Trophoblast cell (in vitro differentiated cells and primary cell): ENCODE measurements at regions not wholly inside any gene's neighbourhood (a gene's known extent, or its start where the extent isn't known, plus 50 kb on each side); places are given as distances from the start of the nearest gene placed in this dataset.

Experiments used
- DNase-seq, 2 donors: peaks; one replicate each; pipeline ENCODE4 v3.0.0-alpha.2; 2016
- H2AFZ ChIP-seq: 2 replicates; pipeline ENCODE4 v1.6.1; 2013; ENCODE audit warnings: low read length, moderate library complexity, mild to moderate bottlenecking; ENCODE audit not compliant: insufficient read depth, poor library complexity
- H2AK5ac ChIP-seq: 2 replicates; pipeline ENCODE4 v1.6.1; 2013; ENCODE audit warnings: mild to moderate bottlenecking, low read length
- H2BK120ac ChIP-seq: 2 replicates; pipeline ENCODE4 v1.6.1; 2013; ENCODE audit warnings: low read length, mild to moderate bottlenecking, moderate library complexity; ENCODE audit not compliant: insufficient read depth, poor library complexity
- H2BK12ac ChIP-seq: 2 replicates; pipeline ENCODE4 v1.6.1; 2013; ENCODE audit warnings: mild to moderate bottlenecking, low read length, moderate library complexity
- H2BK5ac ChIP-seq: 2 replicates; pipeline ENCODE4 v1.6.1; 2013; ENCODE audit warnings: low read length, low read depth, moderate library complexity, mild to moderate bottlenecking; ENCODE audit not compliant: poor library complexity
- H3K14ac ChIP-seq: 2 replicates; pipeline ENCODE4 v1.6.1; 2013; ENCODE audit warnings: mild to moderate bottlenecking, low read length
- H3K18ac ChIP-seq: 2 replicates; pipeline ENCODE4 v1.6.1; 2013; ENCODE audit warnings: mild to moderate bottlenecking, low read length
- H3K23ac ChIP-seq: 2 replicates; pipeline ENCODE4 v1.6.1; 2013; ENCODE audit warnings: low read length
- H3K27ac ChIP-seq: 2 replicates; pipeline ENCODE4 v1.5.1; 2013; ENCODE audit warnings: low read depth, mild to moderate bottlenecking, inconsistent platforms, low read length, moderate library complexity
- H3K27me3 ChIP-seq: 2 replicates; pipeline ENCODE4 v1.6.1; 2013; ENCODE audit warnings: inconsistent platforms, mild to moderate bottlenecking, low read length, moderate library complexity; ENCODE audit not compliant: insufficient read depth
- H3K36me3 ChIP-seq, 2 experiments: 1 replicate in 1 of 2; 2 replicates in 1 of 2; pipeline ENCODE4 v1.6.1; 2013; ENCODE audit warnings: low read length in 2 of 2, mild to moderate bottlenecking in 2 of 2, moderate library complexity in 1 of 2; ENCODE audit not compliant: insufficient read depth in 2 of 2, control insufficient read depth in 1 of 2
- H3K4ac ChIP-seq: 2 replicates; pipeline ENCODE4 v1.6.1; 2013; ENCODE audit warnings: low read depth, mild to moderate bottlenecking, low read length, moderate library complexity
- H3K4me1 ChIP-seq, 2 experiments: 1 replicate in 1 of 2; 2 replicates in 1 of 2; pipeline ENCODE4 v1.6.1; 2013; ENCODE audit warnings: low read length in 2 of 2, mild to moderate bottlenecking in 2 of 2, moderate library complexity in 1 of 2; ENCODE audit not compliant: insufficient read depth in 2 of 2, control insufficient read depth in 1 of 2
- H3K4me2 ChIP-seq: 2 replicates; pipeline ENCODE4 v1.6.1; 2013; ENCODE audit warnings: inconsistent platforms, mild to moderate bottlenecking, low read length, moderate library complexity
- H3K4me3 ChIP-seq: 2 replicates; pipeline ENCODE4 v1.5.1; 2013; ENCODE audit warnings: mild to moderate bottlenecking, low read depth, low read length, inconsistent platforms
- H3K79me1 ChIP-seq: one replicate; pipeline ENCODE4 v1.6.1; 2013; ENCODE audit warnings: low read length
- H3K79me2 ChIP-seq: 2 replicates; pipeline ENCODE4 v1.6.1; 2013; ENCODE audit warnings: low read length, mild to moderate bottlenecking; ENCODE audit not compliant: control insufficient read depth, insufficient read depth, poor library complexity
- H3K9ac ChIP-seq: 2 replicates; pipeline ENCODE4 v1.6.1; 2013; ENCODE audit warnings: mild to moderate bottlenecking, low read length
- H3K9me3 ChIP-seq: 2 replicates; pipeline ENCODE4 v1.6.1; 2013; ENCODE audit warnings: low read depth, mild to moderate bottlenecking, control low read depth, inconsistent platforms, low read length; ENCODE audit not compliant: insufficient read depth
- H4K12ac ChIP-seq: 2 replicates; pipeline ENCODE4 v1.6.1; 2013; ENCODE audit warnings: low read depth, mild to moderate bottlenecking, low read length, moderate library complexity
- H4K8ac ChIP-seq: 2 replicates; pipeline ENCODE4 v1.6.1; 2013; ENCODE audit warnings: low read depth, mild to moderate bottlenecking, low read length, moderate library complexity
- H4K91ac ChIP-seq: one replicate; pipeline ENCODE4 v1.6.1; 2013; ENCODE audit warnings: low read depth, mild to moderate bottlenecking, low read length, moderate library complexity
- WGBS: extraction: QIAGEN DNeasy Blood & Tissue Kit; methylation state at CpG from one replicate; pipeline ENCODE4 v1.1.7; 2013; ENCODE audit warnings: missing lambda C conversion rate; ENCODE audit not compliant: insufficient read length, insufficient coverage; ENCODE audit errors: extremely low coverage; 5-methylcytosine and 5-hydroxymethylcytosine counted together

- Histone ChIP-seq H3K36me3 (no peaks in the 10 kb centered on the region), H3K4ac (no peak overlapping the region), H3K4me1 (no peaks in the 10 kb centered on the region), H3K79me1 (no peaks in the 10 kb centered on the region), H3K4me3 (no peak overlapping the region), H3K18ac (no peak overlapping the region), H2AK5ac (no peak overlapping the region), H2BK5ac (no peak overlapping the region), H3K14ac (no peak overlapping the region), H4K8ac (no peak overlapping the region), H3K9ac (no peak overlapping the region), H3K79me2 (no peaks in the 10 kb centered on the region), H4K12ac (no peak overlapping the region), H3K23ac (no peak overlapping the region), H2BK12ac (no peak overlapping the region), H2AFZ (no peak overlapping the region), H3K27ac (no peak overlapping the region), H3K27me3 (no peaks in the 10 kb centered on the region), H2BK120ac (no peak overlapping the region), H3K4me2 (no peak overlapping the region), H4K91ac (no peak overlapping the region), H3K9me3 (no peaks in the 10 kb centered on the region)
- DNase-seq, result no peak
- WGBS, result no CpG with 5 or more reads among the region's 13 CpGs
These were observed 145.2 kb upstream of the SYT13 start for GRCh38 chr11:45431046-45432018.

DNA sequence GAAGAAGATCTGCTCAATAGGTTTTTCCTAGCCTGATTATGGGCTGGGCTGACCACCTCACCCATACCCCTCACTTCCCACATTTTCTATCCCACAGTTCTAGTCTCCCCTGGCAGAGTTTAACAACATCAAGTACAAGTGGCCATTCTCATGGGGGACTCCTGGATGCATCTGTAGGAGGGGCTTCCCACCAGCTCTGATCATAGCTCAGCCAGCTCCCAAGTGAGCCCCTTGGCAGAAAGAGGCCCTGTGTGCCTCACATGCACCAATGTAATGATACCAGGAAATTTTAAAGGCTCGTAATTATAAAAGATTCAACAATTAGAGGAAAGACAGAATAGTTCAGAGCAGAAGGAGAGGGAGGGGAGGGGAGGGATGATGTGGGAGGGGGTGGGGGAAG is 144.2 kb upstream of the SYT13 start:
- Histone ChIP-seq H3K4ac (no peak overlapping the region), H3K4me3 (no peak overlapping the region), H3K4me1 (no peaks in the 10 kb centered on the region), H3K18ac (no peak overlapping the region), H3K27me3 (no peaks in the 10 kb centered on the region), H3K9me3 (no peaks in the 10 kb centered on the region), H3K36me3 (no peaks in the 10 kb centered on the region), H4K91ac (no peak overlapping the region), H2AK5ac (no peak overlapping the region), H3K27ac (no peak overlapping the region), H3K4me2 (no peak overlapping the region), H3K9ac (no peak overlapping the region), H3K23ac (no peak overlapping the region), H2BK5ac (no peak overlapping the region), H2BK120ac (no peak overlapping the region), H3K79me2 (no peaks in the 10 kb centered on the region), H2BK12ac (no peak overlapping the region), H4K12ac (no peak overlapping the region), H2AFZ (no peak overlapping the region), H3K79me1 (no peaks in the 10 kb centered on the region), H3K14ac (no peak overlapping the region), H4K8ac (no peak overlapping the region)
- DNase-seq, result no peak
- no CpG with 5 or more reads among the region's 1 CpG for WGBS

DNA sequence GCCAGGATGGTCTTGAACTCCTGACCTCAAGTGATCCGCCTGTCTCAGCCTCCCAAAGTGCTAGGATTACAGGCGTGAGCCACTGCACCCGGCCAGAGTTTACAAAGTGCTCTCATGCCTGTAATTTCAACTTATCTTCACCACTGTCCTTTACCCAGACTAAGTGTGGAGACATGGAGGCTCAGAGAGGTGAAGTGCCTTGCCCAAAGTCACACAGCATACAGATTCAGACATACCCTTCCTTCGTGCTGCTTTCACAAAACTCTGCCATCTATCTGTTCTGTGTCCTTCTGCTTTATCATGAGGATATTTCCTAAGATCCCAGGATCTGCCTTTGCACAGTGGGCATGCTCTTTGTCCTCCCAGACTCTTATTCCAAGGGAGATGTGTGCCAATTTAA is 143.6 kb upstream of the SYT13 start:
- Histone ChIP-seq H4K12ac (no peak overlapping the region), H3K9ac (no peak overlapping the region), H2AFZ (no peak overlapping the region), H3K4ac (no peak overlapping the region), H3K14ac (no peak overlapping the region), H3K36me3 (no peaks in the 10 kb centered on the region), H3K4me2 (no peak overlapping the region), H3K23ac (no peak overlapping the region), H3K9me3 (no peaks in the 10 kb centered on the region), H3K27me3 (no peaks in the 10 kb centered on the region), H2AK5ac (no peak overlapping the region), H3K4me1 (no peaks in the 10 kb centered on the region), H3K4me3 (no peak overlapping the region), H2BK120ac (no peak overlapping the region), H2BK5ac (no peak overlapping the region), H3K79me1 (no peaks in the 10 kb centered on the region), H4K91ac (no peak overlapping the region), H4K8ac (no peak overlapping the region), H3K79me2 (no peaks in the 10 kb centered on the region), H3K18ac (no peak overlapping the region), H2BK12ac (no peak overlapping the region), H3K27ac (no peak overlapping the region)
- no CpG with 5 or more reads among the region's 4 CpGs for WGBS
- no peak for DNase-seq

GRCh38 chr11:45428541-45429230 is 142.5 kb upstream of the SYT13 start:
- no peak overlapping the region for H3K23ac ChIP-seq
- H3K4ac ChIP-seq, result no peak overlapping the region
- H2BK5ac ChIP-seq, result no peak overlapping the region
- no peaks in the 10 kb centered on the region for H3K4me1 ChIP-seq
- no peaks in the 10 kb centered on the region for H3K79me2 ChIP-seq
- no peak overlapping the region for H4K12ac ChIP-seq
- no peaks in the 10 kb centered on the region for H3K27me3 ChIP-seq
- H2BK12ac ChIP-seq, result no peak overlapping the region
- no peak overlapping the region for H3K18ac ChIP-seq
- no peak overlapping the region for H2BK120ac ChIP-seq
- no peak overlapping the region for H2AFZ ChIP-seq
- H2AK5ac ChIP-seq, result no peak overlapping the region
- H4K91ac ChIP-seq, result no peak overlapping the region
- no peak for DNase-seq
- H3K4me2 ChIP-seq, result no peak overlapping the region
- no peak overlapping the region for H4K8ac ChIP-seq
- no peaks in the 10 kb centered on the region for H3K36me3 ChIP-seq
- no peak overlapping the region for H3K4me3 ChIP-seq
- H3K27ac ChIP-seq, result no peak overlapping the region
- no peak overlapping the region for H3K14ac ChIP-seq
- no peak overlapping the region for H3K9ac ChIP-seq
- WGBS, result no CpG with 5 or more reads among the region's 7 CpGs
- H3K79me1 ChIP-seq, result no peaks in the 10 kb centered on the region
- H3K9me3 ChIP-seq, result no peaks in the 10 kb centered on the region
